ENCODE measurements at regions not wholly inside any gene's neighbourhood (a gene's known extent, or its start where the extent isn't known, plus 50 kb on each side); places are given as distances from the start of the nearest gene placed in this dataset.
"Not testable (repeated sequence)": the region's sequence is repeated elsewhere in the genome, so short reads cannot be mapped to it uniquely, and the experiment has no call there.

DNA sequence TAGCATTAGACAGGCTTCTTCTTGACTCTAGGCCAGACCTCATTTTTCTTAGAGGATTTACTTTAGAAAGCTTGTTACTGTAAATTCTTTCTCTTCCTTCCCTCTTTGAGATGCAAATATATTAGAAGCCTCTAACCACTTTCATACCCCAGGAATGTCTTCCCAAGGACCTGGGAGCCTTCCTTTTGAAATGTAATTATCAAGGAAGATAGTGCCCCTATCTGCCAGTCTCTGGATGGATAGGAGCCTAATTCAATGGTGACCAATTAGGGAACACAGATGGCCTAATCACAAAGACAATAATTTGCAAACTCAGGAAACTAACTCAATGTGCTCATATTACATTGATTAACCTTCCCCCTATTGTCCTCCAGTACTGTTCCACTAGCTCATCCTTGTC is 145.6 kb upstream of the DCAF8L1 start:
- no peaks in the 10 kb centered on the region for H4K20me1 ChIP-seq (ENCODE audit: control insufficient read depth, extremely low read depth, insufficient read depth, low read length)
- H3K79me2 ChIP-seq (ENCODE audit: control insufficient read depth, insufficient read depth, low read length), result no peaks in the 10 kb centered on the region
- no peak overlapping the region for H3K4me3 ChIP-seq (ENCODE audit: control insufficient read depth in 2 of 3, extremely low read depth in 1 of 3, insufficient read depth in 2 of 3, low read depth in 1 of 3, low read length in 3 of 3)
- H3K9me1 ChIP-seq (ENCODE audit: control insufficient read depth, extremely low read depth, insufficient read depth, low read length), result no peaks in the 10 kb centered on the region
- dilution Hi-C loops (cut with MboI; ENCODE audit: extremely low pct_ligation_motif_present, low sequenced_read_pairs), result no loop called here
- H3K9me3 ChIP-seq (ENCODE audit: control insufficient read depth, low read depth, low read length), result no peaks in the 10 kb centered on the region
- H3K27me3 ChIP-seq (ENCODE audit: control insufficient read depth, extremely low read depth, insufficient read depth, low read length), result no peaks in the 10 kb centered on the region
- no peaks in the 10 kb centered on the region for H3K36me3 ChIP-seq (ENCODE audit: control insufficient read depth in 2 of 2, extremely low read depth in 1 of 2, insufficient read depth in 2 of 2, low read length in 2 of 2)
- H2AFZ ChIP-seq (ENCODE audit: control insufficient read depth, low read length), result no peak overlapping the region
- no peak overlapping the region for H3K27ac ChIP-seq (ENCODE audit: control insufficient read depth, insufficient read depth, low read length)
- DNase-seq (ENCODE audit: low read depth, low spot score) (no peak), FAIRE-seq (no peak)
- H3K9ac ChIP-seq (ENCODE audit: control insufficient read depth, extremely low read depth, insufficient read depth, low read length), result no peak overlapping the region
- no peak overlapping the region for H3K4me2 ChIP-seq (ENCODE audit: control insufficient read depth, extremely low read depth, insufficient read depth, low read depth, low read length)
- TF ChIP-seq EZH2 (IDR thresholded peaks at IDR 0.05; ENCODE audit: low read length) (no peak), CTCF (optimal IDR thresholded peaks at IDR 0.05 in 1 of 3, IDR thresholded peaks at IDR 0.05 in 1 of 3, conservative IDR thresholded peaks at IDR 0.05 in 1 of 3; ENCODE audit: extremely low read depth in 1 of 3, insufficient read depth in 2 of 3, low read length in 3 of 3) (no peak)
- no peaks in the 10 kb centered on the region for H3K4me1 ChIP-seq (ENCODE audit: control insufficient read depth, extremely low read depth, insufficient read depth, low read length)

DNA sequence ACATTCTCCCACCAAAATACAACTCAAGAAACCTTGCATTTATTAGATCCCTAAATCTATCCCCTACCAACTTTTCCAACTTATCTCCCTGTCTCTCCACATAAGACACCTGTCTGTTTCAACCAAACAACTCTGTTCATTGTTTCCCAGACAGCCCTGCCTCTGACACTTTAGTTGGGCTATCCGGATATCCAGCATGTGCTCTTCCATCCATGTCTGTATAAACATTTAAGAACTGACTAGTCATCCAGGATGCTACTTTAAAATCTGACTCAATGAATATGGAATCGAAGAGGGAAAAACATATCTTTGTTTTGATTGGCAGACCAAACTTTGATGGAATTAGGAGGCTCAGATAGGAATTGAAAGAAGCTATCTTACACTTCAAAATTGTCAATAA is 143.2 kb upstream of the DCAF8L1 start:
- no peak for FAIRE-seq
- no peak for TF ChIP-seq CTCF (optimal IDR thresholded peaks at IDR 0.05 in 1 of 3, IDR thresholded peaks at IDR 0.05 in 1 of 3, conservative IDR thresholded peaks at IDR 0.05 in 1 of 3; ENCODE audit: extremely low read depth in 1 of 3, insufficient read depth in 2 of 3, low read length in 3 of 3)
- TF ChIP-seq EZH2 (IDR thresholded peaks at IDR 0.05; ENCODE audit: low read length), result no peak
- DNase-seq (ENCODE audit: low read depth, low spot score), result no peak
- Histone ChIP-seq H3K27me3 (ENCODE audit: control insufficient read depth, extremely low read depth, insufficient read depth, low read length) (no peaks in the 10 kb centered on the region), H3K9ac (ENCODE audit: control insufficient read depth, extremely low read depth, insufficient read depth, low read length) (no peak overlapping the region), H3K9me3 (ENCODE audit: control insufficient read depth, low read depth, low read length) (no peaks in the 10 kb centered on the region), H3K9me1 (ENCODE audit: control insufficient read depth, extremely low read depth, insufficient read depth, low read length) (no peaks in the 10 kb centered on the region), H3K27ac (ENCODE audit: control insufficient read depth, insufficient read depth, low read length) (no peak overlapping the region), H2AFZ (ENCODE audit: control insufficient read depth, low read length) (no peak overlapping the region), H4K20me1 (ENCODE audit: control insufficient read depth, extremely low read depth, insufficient read depth, low read length) (no peaks in the 10 kb centered on the region), H3K4me3 (ENCODE audit: control insufficient read depth in 2 of 3, extremely low read depth in 1 of 3, insufficient read depth in 2 of 3, low read depth in 1 of 3, low read length in 3 of 3) (no peak overlapping the region), H3K79me2 (ENCODE audit: control insufficient read depth, insufficient read depth, low read length) (no peaks in the 10 kb centered on the region), H3K36me3 (ENCODE audit: control insufficient read depth in 2 of 2, extremely low read depth in 1 of 2, insufficient read depth in 2 of 2, low read length in 2 of 2) (no peaks in the 10 kb centered on the region), H3K4me2 (ENCODE audit: control insufficient read depth, extremely low read depth, insufficient read depth, low read depth, low read length) (no peak overlapping the region), H3K4me1 (ENCODE audit: control insufficient read depth, extremely low read depth, insufficient read depth, low read length) (no peaks in the 10 kb centered on the region)
- dilution Hi-C loops (cut with MboI; ENCODE audit: extremely low pct_ligation_motif_present, low sequenced_read_pairs), result no loop called here

GRCh38 chrX:28120580-28121245 is 139.5 kb upstream of the DCAF8L1 start:
- H3K79me2 ChIP-seq (ENCODE audit: control insufficient read depth, insufficient read depth, low read length); H3K4me1 ChIP-seq (ENCODE audit: control insufficient read depth, extremely low read depth, insufficient read depth, low read length); H3K4me3 ChIP-seq (ENCODE audit: control insufficient read depth in 2 of 3, extremely low read depth in 1 of 3, insufficient read depth in 2 of 3, low read depth in 1 of 3, low read length in 3 of 3); dilution Hi-C loops (cut with MboI; ENCODE audit: extremely low pct_ligation_motif_present, low sequenced_read_pairs); H3K9me1 ChIP-seq (ENCODE audit: control insufficient read depth, extremely low read depth, insufficient read depth, low read length); H3K9ac ChIP-seq (ENCODE audit: control insufficient read depth, extremely low read depth, insufficient read depth, low read length); H3K9me3 ChIP-seq (ENCODE audit: control insufficient read depth, low read depth, low read length); H3K36me3 ChIP-seq (ENCODE audit: control insufficient read depth in 2 of 2, extremely low read depth in 1 of 2, insufficient read depth in 2 of 2, low read length in 2 of 2); H4K20me1 ChIP-seq (ENCODE audit: control insufficient read depth, extremely low read depth, insufficient read depth, low read length); H2AFZ ChIP-seq (ENCODE audit: control insufficient read depth, low read length); H3K27me3 ChIP-seq (ENCODE audit: control insufficient read depth, extremely low read depth, insufficient read depth, low read length); H3K27ac ChIP-seq (ENCODE audit: control insufficient read depth, insufficient read depth, low read length); DNase-seq (ENCODE audit: low read depth, low spot score); H3K4me2 ChIP-seq (ENCODE audit: control insufficient read depth, extremely low read depth, insufficient read depth, low read depth, low read length); FAIRE-seq: not testable (repeated sequence)

Data from keratinocyte (primary cell).